ENCODE measurements at regions not wholly inside any gene's neighbourhood (a gene's known extent, or its start where the extent isn't known, plus 50 kb on each side); places are given as distances from the start of the nearest gene placed in this dataset.

- TF ChIP-seq SMAD4 (CRISPR knock-in tag; IDR thresholded peaks at IDR 0.05): no peak
- no peak for TF ChIP-seq TEAD4 (CRISPR knock-in tag; IDR thresholded peaks at IDR 0.05)
- TF ChIP-seq USF1 (CRISPR knock-in tag; IDR thresholded peaks at IDR 0.05): no peak
- TF ChIP-seq CTCF (IDR thresholded peaks at IDR 0.05): no peak
- TF ChIP-seq SP1 (CRISPR knock-in tag; conservative IDR thresholded peaks at IDR 0.05): no peak
- TF ChIP-seq KAT7 (CRISPR knock-in tag; IDR thresholded peaks at IDR 0.05; ENCODE audit: borderline replicate concordance): no peak
- no peak for TF ChIP-seq IRF2 (CRISPR knock-in tag; IDR thresholded peaks at IDR 0.05; ENCODE audit: borderline replicate concordance, low read depth)
- TF ChIP-seq, protein P1, sequence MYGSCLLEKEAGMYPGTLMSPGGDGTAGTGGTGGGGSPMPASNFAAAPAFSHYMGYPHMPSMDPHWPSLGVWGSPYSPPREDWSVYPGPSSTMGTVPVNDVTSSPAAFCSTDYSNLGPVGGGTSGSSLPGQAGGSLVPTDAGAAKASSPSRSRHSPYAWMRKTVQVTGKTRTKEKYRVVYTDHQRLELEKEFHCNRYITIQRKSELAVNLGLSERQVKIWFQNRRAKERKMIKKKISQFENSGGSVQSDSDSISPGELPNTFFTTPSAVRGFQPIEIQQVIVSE (CRISPR knock-in tag; IDR thresholded peaks at IDR 0.05; ENCODE audit: borderline replicate concordance): no peak
Measured at GRCh38 chr6:6471276-6471675, 117.2 kb upstream of the LY86 start.
